CD8-positive, alpha-beta memory T cell (primary cell): ENCODE measurements at regions not wholly inside any gene's neighbourhood (a gene's known extent, or its start where the extent isn't known, plus 50 kb on each side); places are given as distances from the start of the nearest gene placed in this dataset.

Source experiments
- CTCF ChIA-PET: fragments of 350-600 bp; sonication (Branson Sonifier 250); formaldehyde crosslinking; loops from one replicate; lab custom pipeline; 2021; ENCODE audit warnings: antibody characterized with exemption; lab: Charles Lee
- POLR2A ChIA-PET: fragments of 350-600 bp; sonication (Branson Sonifier 250); formaldehyde crosslinking; loops from one replicate; lab custom pipeline; 2021; ENCODE audit warnings: antibody characterized with exemption; lab: Charles Lee
- DNase-seq, 5 donors: peaks; one replicate each; pipeline versions ENCODE4 v3.0.0 to v3.0.0-alpha.2; 2020 to 2022; ENCODE audit warnings: mixed read lengths in 1 of 5
- H3K27ac ChIP-seq: one replicate; pipeline ENCODE4 v1.7.0; 2013; ENCODE audit warnings: low read depth, mild to moderate bottlenecking, low read length, moderate library complexity
- H3K27me3 ChIP-seq: 2 replicates; pipeline ENCODE4 v1.7.0; 2013; ENCODE audit warnings: low read length, mild to moderate bottlenecking; ENCODE audit not compliant: insufficient read depth, poor library complexity, severe bottlenecking
- H3K36me3 ChIP-seq: 2 replicates; pipeline ENCODE4 v1.7.0; 2013; ENCODE audit warnings: mild to moderate bottlenecking, low read length, moderate library complexity; ENCODE audit not compliant: insufficient read depth
- H3K4me1 ChIP-seq: 2 replicates; pipeline ENCODE4 v1.7.0; 2013; ENCODE audit warnings: mild to moderate bottlenecking, low read length, moderate library complexity; ENCODE audit not compliant: insufficient read depth
- H3K4me3 ChIP-seq: 2 replicates; pipeline ENCODE4 v1.7.0; 2013; ENCODE audit warnings: mild to moderate bottlenecking, low read length
- H3K9me3 ChIP-seq: 2 replicates; pipeline ENCODE4 v1.7.0; 2013; ENCODE audit warnings: mild to moderate bottlenecking, low read length
- H3K27ac Mint-ChIP-seq, 8 donors: one replicate each; pipeline ENCODE4 v1.8.0; 2020 to 2021; ENCODE audit warnings: mixed read lengths in 8 of 8, mild to moderate bottlenecking in 6 of 8, inconsistent platforms in 3 of 8, moderate library complexity in 3 of 8
- H3K27me3 Mint-ChIP-seq, 2 donors: one replicate each; pipeline ENCODE4 v1.8.0; 2020 to 2021; ENCODE audit warnings: mixed read lengths in 2 of 2, mild to moderate bottlenecking in 1 of 2, moderate library complexity in 1 of 2
- H3K36me3 Mint-ChIP-seq, 3 donors: one replicate each; pipeline ENCODE4 v1.8.0; 2020 to 2021; ENCODE audit warnings: mixed read lengths in 3 of 3, inconsistent platforms in 1 of 3, mild to moderate bottlenecking in 1 of 3
- H3K4me1 Mint-ChIP-seq, 3 donors: one replicate each; pipeline ENCODE4 v1.8.0; 2020 to 2021; ENCODE audit warnings: mixed read lengths in 3 of 3, inconsistent platforms in 1 of 3, mild to moderate bottlenecking in 1 of 3
- H3K4me3 Mint-ChIP-seq, 7 donors: one replicate each; pipeline ENCODE4 v1.8.0; 2020 to 2021; ENCODE audit warnings: mixed read lengths in 7 of 7, mild to moderate bottlenecking in 6 of 7, moderate library complexity in 4 of 7, inconsistent platforms in 2 of 7
- H3K9me3 Mint-ChIP-seq, 5 donors: one replicate each; pipeline ENCODE4 v1.8.0; 2020 to 2022; ENCODE audit warnings: mixed read lengths in 5 of 5, mild to moderate bottlenecking in 3 of 5, moderate library complexity in 2 of 5, inconsistent platforms in 1 of 5

DNA sequence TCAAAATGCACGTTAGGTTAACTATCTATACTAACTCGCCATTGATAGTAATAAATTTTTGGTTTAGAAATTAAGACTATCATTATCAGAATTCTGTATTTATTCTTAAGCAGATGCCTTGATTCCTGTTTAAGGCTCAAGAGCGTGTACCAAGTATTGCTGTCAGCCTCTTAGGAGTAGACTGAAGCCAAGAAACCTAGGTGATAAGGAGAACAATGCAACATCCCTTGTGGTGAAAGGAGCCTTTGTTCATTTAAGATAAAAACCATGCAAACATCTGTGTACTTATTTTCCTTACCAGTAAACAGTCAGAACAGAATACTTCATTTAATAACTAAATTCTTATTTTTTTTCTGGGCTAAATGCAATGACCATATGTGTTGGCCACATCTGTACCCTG, 109.4 kb upstream of the NOVA1 start:
- Histone ChIP-seq H3K27me3 (no peaks in the 10 kb centered on the region), H3K36me3 (no peaks in the 10 kb centered on the region), H3K27ac (no peak overlapping the region), H3K9me3 (no peaks in the 10 kb centered on the region), H3K4me3 (no peak overlapping the region), H3K4me1 (no peaks in the 10 kb centered on the region)
- no peak overlapping the region for H3K4me3 Mint-ChIP-seq
- peaks cover 3 to 31% (median 9%) of the 10 kb centered on the region in 5 donors for H3K9me3 Mint-ChIP-seq
- H3K36me3 Mint-ChIP-seq, result no peaks in the 10 kb centered on the region
- DNase-seq, result no peak
- no peaks in the 10 kb centered on the region for H3K27me3 Mint-ChIP-seq
- no peak overlapping the region for H3K27ac Mint-ChIP-seq
- H3K4me1 Mint-ChIP-seq, result no peaks in the 10 kb centered on the region
- POLR2A ChIA-PET, result no interaction called here
- CTCF ChIA-PET, result no interaction called here

DNA sequence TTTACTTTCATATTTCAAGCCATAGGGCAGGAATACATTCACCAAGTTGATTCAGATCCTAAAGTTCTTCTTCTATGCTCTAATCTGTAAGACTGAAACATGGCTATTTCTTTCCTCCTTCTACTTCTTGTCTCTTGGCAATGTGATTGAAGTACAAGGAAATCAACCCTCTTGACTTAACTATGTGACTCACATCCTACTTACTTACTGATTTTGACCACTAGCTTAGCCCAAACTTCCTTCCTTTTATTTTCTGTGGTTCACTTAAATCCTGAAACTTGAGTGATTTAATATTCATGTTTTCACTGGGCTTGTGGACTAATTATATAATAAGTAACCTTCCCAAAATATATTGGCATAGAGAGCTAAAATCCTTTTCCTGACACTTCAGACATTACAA, 111.2 kb upstream of the NOVA1 start:
- H3K27me3 ChIP-seq, result no peaks in the 10 kb centered on the region
- CTCF ChIA-PET, result no interaction called here
- H3K9me3 ChIP-seq, result no peaks in the 10 kb centered on the region
- no peaks in the 10 kb centered on the region for H3K36me3 Mint-ChIP-seq
- no peak overlapping the region for H3K4me3 ChIP-seq
- H3K4me1 ChIP-seq, result no peaks in the 10 kb centered on the region
- peaks cover 5 to 35% (median 9%) of the 10 kb centered on the region in 5 donors for H3K9me3 Mint-ChIP-seq
- no peaks in the 10 kb centered on the region for H3K27me3 Mint-ChIP-seq
- H3K27ac ChIP-seq, result no peak overlapping the region
- POLR2A ChIA-PET, result no interaction called here
- no peaks in the 10 kb centered on the region for H3K36me3 ChIP-seq
- no peak for DNase-seq
- H3K4me3 Mint-ChIP-seq, result no peak overlapping the region
- H3K27ac Mint-ChIP-seq, result no peak overlapping the region
- H3K4me1 Mint-ChIP-seq, result no peaks in the 10 kb centered on the region

DNA sequence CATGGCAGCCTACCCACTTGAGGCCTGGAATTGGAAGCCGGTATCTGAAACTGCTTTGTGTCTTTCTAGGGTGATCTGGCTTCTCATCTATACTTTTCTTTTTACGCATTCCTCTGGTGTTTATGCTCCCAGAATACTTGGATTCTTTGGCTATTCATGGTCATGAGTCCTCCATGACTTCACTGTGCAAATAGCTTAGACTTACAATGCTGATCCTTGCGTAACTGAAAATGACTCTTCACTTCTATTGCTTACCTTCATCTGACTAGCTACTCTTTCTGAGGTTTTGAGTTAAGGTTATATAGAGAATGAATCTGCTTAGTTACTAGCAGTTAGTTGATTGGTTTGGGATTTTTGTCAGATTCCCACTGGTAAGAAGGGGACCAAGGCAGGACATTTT, 121.7 kb upstream of the NOVA1 start:
- ChIA-PET CTCF (no interaction called here), POLR2A (no interaction called here)
- no peak overlapping the region for H3K4me3 Mint-ChIP-seq
- H3K4me1 Mint-ChIP-seq, result no peaks in the 10 kb centered on the region
- H3K36me3 ChIP-seq, result no peaks in the 10 kb centered on the region
- H3K27ac Mint-ChIP-seq, result no peak overlapping the region
- H3K36me3 Mint-ChIP-seq, result no peaks in the 10 kb centered on the region
- no peak for DNase-seq
- no peak overlapping the region for H3K27ac ChIP-seq
- H3K27me3 Mint-ChIP-seq, result no peaks in the 10 kb centered on the region
- H3K9me3 Mint-ChIP-seq, result peaks cover 8 to 33% (median 28%) of the 10 kb centered on the region in 5 donors
- H3K9me3 ChIP-seq, result no peaks in the 10 kb centered on the region
- no peaks in the 10 kb centered on the region for H3K4me1 ChIP-seq
- H3K27me3 ChIP-seq, result no peaks in the 10 kb centered on the region
- H3K4me3 ChIP-seq, result no peak overlapping the region

DNA sequence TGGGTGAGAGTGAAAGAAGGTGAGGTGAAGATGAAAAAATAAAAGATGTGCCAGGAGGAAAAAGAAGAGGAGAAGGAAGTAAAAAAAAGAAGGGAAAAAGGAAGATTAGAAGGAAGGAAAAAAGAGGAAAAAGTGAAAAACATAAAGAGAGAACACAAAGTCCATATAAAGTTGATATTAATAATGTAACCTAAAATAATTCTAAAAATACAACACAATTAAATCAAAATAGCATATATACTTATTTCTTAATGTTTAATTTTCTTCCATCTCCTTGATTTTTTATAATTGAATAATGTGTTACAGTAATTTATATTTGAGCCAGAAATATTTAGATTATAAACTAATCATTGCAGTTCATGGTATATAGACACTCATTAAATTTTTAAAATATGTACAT, 124.4 kb upstream of the NOVA1 start:
- no peak overlapping the region for H3K4me3 ChIP-seq
- H3K27me3 ChIP-seq, result no peaks in the 10 kb centered on the region
- H3K4me1 ChIP-seq, result no peaks in the 10 kb centered on the region
- no peaks in the 10 kb centered on the region for H3K9me3 ChIP-seq
- no peak for DNase-seq
- H3K27ac ChIP-seq, result no peak overlapping the region
- Mint-ChIP-seq H3K27ac (no peak overlapping the region), H3K4me1 (no peaks in the 10 kb centered on the region), H3K36me3 (no peaks in the 10 kb centered on the region), H3K27me3 (no peaks in the 10 kb centered on the region), H3K4me3 (no peak overlapping the region), H3K9me3 (peaks cover 7 to 23% (median 17%) of the 10 kb centered on the region in 5 donors)
- ChIA-PET POLR2A (no interaction called here), CTCF (no interaction called here)
- no peaks in the 10 kb centered on the region for H3K36me3 ChIP-seq

DNA sequence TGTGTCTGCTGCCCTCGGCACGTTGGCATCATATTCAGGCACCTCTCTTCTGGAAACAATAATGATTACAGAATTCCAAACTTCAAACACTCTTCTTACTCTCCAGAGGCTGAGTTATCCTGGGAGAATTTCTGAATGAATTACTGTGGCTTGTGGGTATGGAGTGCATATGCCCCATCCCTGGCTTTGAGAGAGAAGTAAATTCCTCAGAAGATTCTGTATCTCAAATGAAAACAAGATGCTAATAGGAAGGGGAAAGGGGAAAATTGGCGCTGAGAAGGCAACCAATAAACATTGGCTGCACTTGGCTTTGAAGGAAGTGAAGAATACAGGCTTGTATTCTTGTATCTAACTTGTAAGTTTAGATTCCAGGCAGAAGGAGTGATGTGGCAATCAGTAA, 132.0 kb upstream of the NOVA1 start:
- POLR2A ChIA-PET, result no interaction called here
- no peaks in the 10 kb centered on the region for H3K36me3 ChIP-seq
- peaks cover 10 to 27% (median 15%) of the 10 kb centered on the region in 5 donors for H3K9me3 Mint-ChIP-seq
- H3K4me1 Mint-ChIP-seq, result no peaks in the 10 kb centered on the region
- no peak overlapping the region for H3K4me3 ChIP-seq
- no peaks in the 10 kb centered on the region for H3K27me3 Mint-ChIP-seq
- no peak overlapping the region for H3K27ac ChIP-seq
- H3K36me3 Mint-ChIP-seq, result no peaks in the 10 kb centered on the region
- no peak overlapping the region for H3K4me3 Mint-ChIP-seq
- no peak overlapping the region for H3K27ac Mint-ChIP-seq
- CTCF ChIA-PET, result no interaction called here
- DNase-seq, result no peak
- no peaks in the 10 kb centered on the region for H3K9me3 ChIP-seq
- no peaks in the 10 kb centered on the region for H3K4me1 ChIP-seq
- H3K27me3 ChIP-seq, result no peaks in the 10 kb centered on the region

DNA sequence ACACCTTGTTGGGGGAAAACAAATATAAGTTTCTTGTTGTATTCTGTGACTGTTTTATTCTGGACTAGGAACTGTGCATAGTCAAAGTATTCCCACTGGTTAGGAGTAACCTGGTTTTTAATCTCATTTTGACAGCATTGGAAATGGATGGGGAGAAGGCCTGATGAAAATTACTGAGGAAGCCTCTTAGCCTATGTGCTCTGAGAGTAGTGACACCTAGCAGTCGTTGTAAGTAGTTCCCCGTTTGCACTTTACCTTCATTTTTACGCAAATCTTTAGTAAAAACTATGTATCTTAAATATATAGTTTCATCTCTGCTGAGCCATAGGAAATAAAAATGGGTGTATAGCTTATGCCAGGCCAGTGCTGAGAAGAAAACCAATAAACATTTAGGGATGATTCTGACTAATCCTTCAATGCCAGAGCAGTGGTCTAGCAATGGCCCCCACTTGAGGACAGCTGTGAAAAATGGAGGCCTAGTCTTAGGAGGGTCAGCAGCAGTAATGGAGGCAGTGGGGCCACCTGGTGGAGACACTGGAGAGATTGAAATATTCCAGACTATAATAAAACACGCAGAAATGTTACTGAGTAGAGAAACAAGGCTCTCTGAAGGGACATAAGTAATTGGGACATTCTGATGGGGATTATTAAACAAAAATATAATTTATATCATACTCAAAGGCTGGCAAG, 133.2 kb upstream of the NOVA1 start:
- no peak overlapping the region for H3K27ac ChIP-seq
- no peak overlapping the region for H3K27ac Mint-ChIP-seq
- no peak for DNase-seq
- no peaks in the 10 kb centered on the region for H3K9me3 ChIP-seq
- no peaks in the 10 kb centered on the region for H3K4me1 ChIP-seq
- no peak overlapping the region for H3K4me3 ChIP-seq
- ChIA-PET CTCF (no interaction called here), POLR2A (no interaction called here)
- H3K27me3 ChIP-seq, result no peaks in the 10 kb centered on the region
- no peaks in the 10 kb centered on the region for H3K4me1 Mint-ChIP-seq
- no peaks in the 10 kb centered on the region for H3K27me3 Mint-ChIP-seq
- peaks cover 7 to 33% (median 18%) of the 10 kb centered on the region in 5 donors for H3K9me3 Mint-ChIP-seq
- H3K36me3 Mint-ChIP-seq, result no peaks in the 10 kb centered on the region
- no peak overlapping the region for H3K4me3 Mint-ChIP-seq
- no peaks in the 10 kb centered on the region for H3K36me3 ChIP-seq

DNA sequence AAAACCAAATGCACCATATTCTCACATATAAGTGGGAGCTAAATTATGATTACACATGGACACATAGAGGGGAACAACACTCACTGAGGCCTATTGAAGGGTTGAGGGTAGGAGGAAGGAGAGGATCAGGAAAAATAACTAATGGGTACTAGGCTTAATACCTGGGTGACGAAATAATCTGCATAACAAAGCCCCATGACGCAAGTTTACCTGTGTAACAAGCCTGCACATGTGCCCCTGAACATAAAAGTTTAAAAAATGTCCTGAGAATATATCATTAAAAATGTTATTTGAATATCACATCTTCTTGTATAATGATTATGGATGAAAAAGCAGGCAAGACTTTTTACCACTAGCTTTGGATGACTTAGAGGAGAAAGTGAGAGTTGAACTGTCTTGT, 138.0 kb upstream of the NOVA1 start:
- no peaks in the 10 kb centered on the region for H3K36me3 ChIP-seq
- H3K27ac Mint-ChIP-seq, result no peak overlapping the region
- CTCF ChIA-PET, result no interaction called here
- H3K36me3 Mint-ChIP-seq, result no peaks in the 10 kb centered on the region
- H3K27me3 ChIP-seq, result no peaks in the 10 kb centered on the region
- no peaks in the 10 kb centered on the region for H3K4me1 Mint-ChIP-seq
- no peaks in the 10 kb centered on the region for H3K27me3 Mint-ChIP-seq
- H3K4me3 Mint-ChIP-seq, result no peak overlapping the region
- no peaks in the 10 kb centered on the region for H3K9me3 ChIP-seq
- no peak overlapping the region for H3K27ac ChIP-seq
- H3K4me1 ChIP-seq, result no peaks in the 10 kb centered on the region
- no peak for DNase-seq
- POLR2A ChIA-PET, result no interaction called here
- H3K4me3 ChIP-seq, result no peak overlapping the region
- peaks cover 9 to 23% (median 17%) of the 10 kb centered on the region in 5 donors for H3K9me3 Mint-ChIP-seq

DNA sequence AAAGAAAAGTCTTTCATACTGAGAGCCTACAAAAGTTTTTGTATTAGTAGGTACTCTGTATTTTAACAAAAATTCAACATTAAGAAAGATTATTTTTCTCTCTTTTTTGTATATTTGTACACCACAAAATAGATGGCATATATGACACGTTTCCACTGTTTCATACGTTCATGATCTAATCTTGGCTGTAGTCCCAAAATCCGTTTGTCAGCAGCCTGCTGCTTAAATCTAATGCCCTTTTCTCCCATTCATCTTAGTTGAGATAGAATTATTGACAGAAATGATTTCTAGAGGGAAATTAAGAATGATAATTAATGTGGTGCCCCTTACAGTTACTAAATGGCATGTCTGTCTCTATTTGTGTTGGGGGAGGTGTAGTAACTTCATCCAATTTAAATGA, 140.7 kb upstream of the NOVA1 start:
- Histone ChIP-seq H3K27me3 (no peaks in the 10 kb centered on the region), H3K4me3 (no peak overlapping the region), H3K27ac (no peak overlapping the region), H3K4me1 (no peaks in the 10 kb centered on the region), H3K9me3 (no peaks in the 10 kb centered on the region), H3K36me3 (no peaks in the 10 kb centered on the region)
- DNase-seq, result no peak
- H3K27me3 Mint-ChIP-seq, result no peaks in the 10 kb centered on the region
- POLR2A ChIA-PET, result no interaction called here
- H3K9me3 Mint-ChIP-seq, result peaks cover 2 to 29% (median 10%) of the 10 kb centered on the region in 5 donors
- CTCF ChIA-PET, result no interaction called here
- H3K27ac Mint-ChIP-seq, result no peak overlapping the region
- H3K4me3 Mint-ChIP-seq, result no peak overlapping the region
- H3K36me3 Mint-ChIP-seq, result no peaks in the 10 kb centered on the region
- no peaks in the 10 kb centered on the region for H3K4me1 Mint-ChIP-seq
